WTC11 (cell line): ENCODE measurements at regions not wholly inside any gene's neighbourhood (a gene's known extent, or its start where the extent isn't known, plus 50 kb on each side); places are given as distances from the start of the nearest gene placed in this dataset.

Experiments used
- ATAC-seq: fragments of 200-7000 bp; cut with Tn5 transposase; 2 replicates; pipeline ENCODE4 v1.10.0; 2021; ENCODE audit warnings: mild to moderate bottlenecking, moderate library complexity
- CTCF ChIA-PET: fragments of 300-600 bp; sonication (Branson Sonifier 250); formaldehyde crosslinking; loops from one replicate; lab custom pipeline; 2021; ENCODE audit warnings: antibody characterized with exemption; lab: Charles Lee
- POLR2A ChIA-PET: fragments of 350-600 bp; sonication (Branson Sonifier 250); formaldehyde crosslinking; loops from one replicate; lab custom pipeline; 2021; ENCODE audit warnings: antibody characterized with exemption; lab: Charles Lee
- DNase-seq: peaks from one replicate; pipeline ENCODE4 v3.0.0; 2021; ENCODE audit warnings: low spot score
- H3K27ac Mint-ChIP-seq: 2 replicates; pipeline ENCODE4 v1.8.0; 2021; ENCODE audit warnings: mixed read lengths
- H3K27me3 Mint-ChIP-seq: 2 replicates; pipeline ENCODE4 v1.8.0; 2021; ENCODE audit warnings: low read depth, mild to moderate bottlenecking, moderate library complexity, mixed read lengths
- H3K36me3 Mint-ChIP-seq: 2 replicates; pipeline ENCODE4 v1.8.0; 2021; ENCODE audit warnings: mixed read lengths
- H3K4me1 Mint-ChIP-seq: 2 replicates; pipeline ENCODE4 v1.8.0; 2022; ENCODE audit warnings: mixed read lengths
- H3K4me3 Mint-ChIP-seq: 2 replicates; pipeline ENCODE4 v1.8.0; 2021; ENCODE audit warnings: mild to moderate bottlenecking, moderate library complexity, mixed read lengths
- H3K9me3 Mint-ChIP-seq: 2 replicates; pipeline ENCODE4 v1.8.0; 2021; ENCODE audit warnings: mixed read lengths
- ARID4B ChIP-seq: sonication (generic); formaldehyde crosslinking; IDR thresholded peaks from 2 replicates; pipeline ENCODE4 v1.8.0; 2023; ENCODE audit warnings: missing genetic modification reagents, mild to moderate bottlenecking, borderline replicate concordance
- FOXJ3 ChIP-seq: sonication (generic); formaldehyde crosslinking; IDR thresholded peaks from 2 replicates; pipeline ENCODE4 v1.9.0; 2021; ENCODE audit warnings: missing genetic modification reagents, mild to moderate bottlenecking, borderline replicate concordance
- HMGXB4 ChIP-seq: sonication (generic); formaldehyde crosslinking; IDR thresholded peaks from 2 replicates; pipeline ENCODE4 v1.8.1; 2023; ENCODE audit warnings: mild to moderate bottlenecking, moderate library complexity, missing genetic modification reagents
- IRF1 ChIP-seq: sonication (generic); formaldehyde crosslinking; IDR thresholded peaks from 2 replicates; pipeline ENCODE4 v1.8.0; 2023; ENCODE audit warnings: missing genetic modification reagents
- JAZF1 ChIP-seq: fragments of 250-450 bp; sonication (Bioruptor Pico); IDR thresholded peaks from 2 replicates; pipeline ENCODE4 v1.9.0; 2021; ENCODE audit warnings: moderate library complexity, mild to moderate bottlenecking, inconsistent platforms
- JUN ChIP-seq: sonication (generic); formaldehyde crosslinking; IDR thresholded peaks from 2 replicates; pipeline ENCODE4 v1.8.0; 2023; ENCODE audit warnings: mild to moderate bottlenecking, missing genetic modification reagents
- MLX ChIP-seq: sonication (generic); formaldehyde crosslinking; IDR thresholded peaks from 2 replicates; pipeline ENCODE4 v1.8.1; 2023; ENCODE audit warnings: mild to moderate bottlenecking, missing genetic modification reagents, moderate library complexity
- NR1H2 ChIP-seq: sonication (generic); formaldehyde crosslinking; IDR thresholded peaks from 2 replicates; pipeline ENCODE4 v1.9.0; 2021; ENCODE audit warnings: mild to moderate bottlenecking, moderate library complexity, missing genetic modification reagents
- PRDM15 ChIP-seq: sonication (generic); formaldehyde crosslinking; IDR thresholded peaks from 2 replicates; pipeline ENCODE4 v1.8.0; 2022; ENCODE audit warnings: missing genetic modification reagents
- PREB ChIP-seq: sonication (generic); formaldehyde crosslinking; IDR thresholded peaks from 2 replicates; pipeline ENCODE4 v1.8.1; 2022; ENCODE audit warnings: mild to moderate bottlenecking, missing genetic modification reagents, moderate library complexity, borderline replicate concordance
- USF1 ChIP-seq: sonication (generic); formaldehyde crosslinking; IDR thresholded peaks from 2 replicates; pipeline ENCODE4 v1.8.0; 2022; ENCODE audit warnings: mild to moderate bottlenecking, missing genetic modification reagents
- ZBTB21 ChIP-seq: sonication (generic); formaldehyde crosslinking; IDR thresholded peaks from 2 replicates; pipeline ENCODE4 v1.8.1; 2023; ENCODE audit warnings: mild to moderate bottlenecking, missing genetic modification reagents, borderline replicate concordance
- ZNF317 ChIP-seq: sonication (generic); formaldehyde crosslinking; IDR thresholded peaks from 2 replicates; pipeline ENCODE4 v1.8.1; 2023; ENCODE audit warnings: low read depth, mild to moderate bottlenecking, moderate library complexity, missing genetic modification reagents, borderline replicate concordance

GRCh38 chr2:145813481-145813880 lies 1293.6 kb upstream of the ZEB2 start:
- 0 out of 2 replicates have a peak, but pooled peaks have one; percentile 24 for ATAC-seq

GRCh38 chr2:145812165-145812554 lies 1292.2 kb upstream of the ZEB2 start:
- ChIA-PET POLR2A (no interaction called here), CTCF (no interaction called here)
- ATAC-seq = no peak
- no peak overlapping the region for H3K27ac Mint-ChIP-seq
- no peaks in the 10 kb centered on the region for H3K36me3 Mint-ChIP-seq
- no peak for DNase-seq
- H3K4me1 Mint-ChIP-seq = peaks cover 12% of the 10 kb centered on the region
- peaks cover 7% of the 10 kb centered on the region; the same call in 1 of the 2 replicates for H3K9me3 Mint-ChIP-seq
- no peak overlapping the region for H3K4me3 Mint-ChIP-seq
- no peaks in the 10 kb centered on the region for H3K27me3 Mint-ChIP-seq
- TF ChIP-seq USF1 (CRISPR knock-in tag) (no peak), PRDM15 (CRISPR knock-in tag) (no peak), IRF1 (CRISPR knock-in tag) (no peak), NR1H2 (CRISPR knock-in tag) (no peak), PREB (CRISPR knock-in tag) (no peak)

More at GRCh38 chr2:145813481-145813880, 1293.6 kb upstream of the ZEB2 start:
- DNase-seq = no peak
- peaks cover under 1% of the 10 kb centered on the region; the same call in 1 of the 2 replicates for H3K9me3 Mint-ChIP-seq
- ChIA-PET CTCF (no interaction called here), POLR2A (no interaction called here)
- no peak overlapping the region for H3K4me3 Mint-ChIP-seq
- no peak overlapping the region for H3K27ac Mint-ChIP-seq
- H3K4me1 Mint-ChIP-seq = peaks cover 12% of the 10 kb centered on the region
- no peaks in the 10 kb centered on the region for H3K27me3 Mint-ChIP-seq
- TF ChIP-seq HMGXB4 = no peak
- TF ChIP-seq ZNF317 (CRISPR knock-in tag) = no peak
- TF ChIP-seq PREB (CRISPR knock-in tag) = no peak
- TF ChIP-seq FOXJ3 (CRISPR knock-in tag) = no peak
- TF ChIP-seq JAZF1 = no peak
- no peak for TF ChIP-seq JUN (CRISPR knock-in tag)
- TF ChIP-seq ZBTB21 (CRISPR knock-in tag) = no peak
- TF ChIP-seq MLX (CRISPR knock-in tag) = no peak
- no peak for TF ChIP-seq ARID4B
- H3K36me3 Mint-ChIP-seq = no peaks in the 10 kb centered on the region
